Calu3 (cell line): ENCODE measurements at regions not wholly inside any gene's neighbourhood (a gene's known extent, or its start where the extent isn't known, plus 50 kb on each side); places are given as distances from the start of the nearest gene placed in this dataset.
"Not testable (repeated sequence)": the region's sequence is repeated elsewhere in the genome, so short reads cannot be mapped to it uniquely, and the experiment has no call there.

ENCODE experiments used
- BruUV-seq: library from RNA; stranded (reverse); fragments of 400-500 nt; replicated peaks from 2 replicates; lab custom pipeline; 2021; lab: Mats Ljungman, UMichigan
- CTCF ChIA-PET: fragments of 300-600 bp; sonication (Branson Sonifier 250); formaldehyde crosslinking; loops from one replicate; lab custom pipeline; 2022; ENCODE audit warnings: antibody characterized with exemption; lab: Charles Lee
- DNase-seq: peaks from one replicate; pipeline ENCODE4 v3.0.0; 2022
- H3K27ac Mint-ChIP-seq: one replicate; pipeline ENCODE4 v1.8.0; 2022; ENCODE audit warnings: mixed read lengths; ENCODE audit not compliant: unreplicated experiment
- H3K27me3 Mint-ChIP-seq: one replicate; pipeline ENCODE4 v1.8.0; 2022; ENCODE audit warnings: mixed read lengths; ENCODE audit not compliant: unreplicated experiment
- H3K36me3 Mint-ChIP-seq: one replicate; pipeline ENCODE4 v1.8.0; 2022; ENCODE audit warnings: mild to moderate bottlenecking, moderate library complexity, mixed read lengths; ENCODE audit not compliant: insufficient read depth, unreplicated experiment
- H3K4me1 Mint-ChIP-seq: one replicate; pipeline ENCODE4 v1.8.0; 2022; ENCODE audit warnings: mild to moderate bottlenecking, low read depth, mixed read lengths; ENCODE audit not compliant: unreplicated experiment
- H3K4me3 Mint-ChIP-seq: one replicate; pipeline ENCODE4 v1.8.0; 2022; ENCODE audit warnings: mild to moderate bottlenecking, low read depth, moderate library complexity, mixed read lengths; ENCODE audit not compliant: unreplicated experiment
- H3K9me3 Mint-ChIP-seq: one replicate; pipeline ENCODE4 v1.8.0; 2022; ENCODE audit warnings: low read depth, mixed read lengths; ENCODE audit not compliant: unreplicated experiment
- intact Hi-C: fragments of 100-400 bp; cut with micrococcal nuclease; formaldehyde crosslinking; loops from one replicate; pipeline ENCODE4 v1.10.0; 2022; ENCODE audit not compliant: unreplicated experiment
- TF ChIP-seq, protein P1 (sequence below): fragments of 200-600 bp; IDR thresholded peaks from one replicate; pipeline ENCODE4 v1.8.0; 2022; ENCODE audit warnings: antibody characterized with exemption; ENCODE audit not compliant: unreplicated experiment

DNA sequence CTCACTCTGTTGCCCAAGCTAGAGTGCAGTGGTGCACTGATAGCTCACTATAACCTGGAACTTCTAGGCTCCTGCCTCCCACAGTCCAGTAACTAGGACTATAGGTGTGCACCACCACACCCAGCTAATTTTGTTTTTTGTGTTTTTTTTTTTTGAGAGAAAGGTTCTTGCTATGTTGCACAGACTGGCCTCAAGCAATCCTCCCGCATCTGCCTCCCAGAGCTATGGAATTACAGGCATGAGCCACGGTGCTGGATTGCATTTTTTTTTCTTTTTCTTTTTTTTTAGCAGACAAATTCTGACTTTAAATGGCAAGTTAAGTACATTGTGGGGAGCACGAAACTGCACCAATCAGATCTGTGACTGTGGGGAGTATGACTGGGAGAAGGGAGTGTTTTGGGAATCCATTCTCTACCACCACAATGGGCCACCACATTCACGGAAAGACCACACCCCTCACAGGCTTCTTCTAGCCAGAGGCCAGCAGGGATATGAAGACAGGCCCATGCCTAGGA is 58.1 kb upstream of the MSMB start:
- H3K36me3 Mint-ChIP-seq, result peaks cover 7% of the 10 kb centered on the region
- no TSS peak for BruUV-seq
- TF ChIP-seq, protein P1, sequence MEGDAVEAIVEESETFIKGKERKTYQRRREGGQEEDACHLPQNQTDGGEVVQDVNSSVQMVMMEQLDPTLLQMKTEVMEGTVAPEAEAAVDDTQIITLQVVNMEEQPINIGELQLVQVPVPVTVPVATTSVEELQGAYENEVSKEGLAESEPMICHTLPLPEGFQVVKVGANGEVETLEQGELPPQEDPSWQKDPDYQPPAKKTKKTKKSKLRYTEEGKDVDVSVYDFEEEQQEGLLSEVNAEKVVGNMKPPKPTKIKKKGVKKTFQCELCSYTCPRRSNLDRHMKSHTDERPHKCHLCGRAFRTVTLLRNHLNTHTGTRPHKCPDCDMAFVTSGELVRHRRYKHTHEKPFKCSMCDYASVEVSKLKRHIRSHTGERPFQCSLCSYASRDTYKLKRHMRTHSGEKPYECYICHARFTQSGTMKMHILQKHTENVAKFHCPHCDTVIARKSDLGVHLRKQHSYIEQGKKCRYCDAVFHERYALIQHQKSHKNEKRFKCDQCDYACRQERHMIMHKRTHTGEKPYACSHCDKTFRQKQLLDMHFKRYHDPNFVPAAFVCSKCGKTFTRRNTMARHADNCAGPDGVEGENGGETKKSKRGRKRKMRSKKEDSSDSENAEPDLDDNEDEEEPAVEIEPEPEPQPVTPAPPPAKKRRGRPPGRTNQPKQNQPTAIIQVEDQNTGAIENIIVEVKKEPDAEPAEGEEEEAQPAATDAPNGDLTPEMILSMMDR, result no peak
- peaks cover 10% of the 10 kb centered on the region for H3K4me1 Mint-ChIP-seq
- peaks cover 44% of the 10 kb centered on the region for H3K27me3 Mint-ChIP-seq
- no peak for DNase-seq
- H3K27ac Mint-ChIP-seq, result no peak overlapping the region
- H3K4me3 Mint-ChIP-seq, result no peak overlapping the region
- H3K9me3 Mint-ChIP-seq, result no peaks in the 10 kb centered on the region
- CTCF ChIA-PET, result no interaction called here
- intact Hi-C loops, result loop anchor here (2.0 kb wide), 1 partner anchor 15 kb away; no protein-coding TSS in a partner anchor

DNA sequence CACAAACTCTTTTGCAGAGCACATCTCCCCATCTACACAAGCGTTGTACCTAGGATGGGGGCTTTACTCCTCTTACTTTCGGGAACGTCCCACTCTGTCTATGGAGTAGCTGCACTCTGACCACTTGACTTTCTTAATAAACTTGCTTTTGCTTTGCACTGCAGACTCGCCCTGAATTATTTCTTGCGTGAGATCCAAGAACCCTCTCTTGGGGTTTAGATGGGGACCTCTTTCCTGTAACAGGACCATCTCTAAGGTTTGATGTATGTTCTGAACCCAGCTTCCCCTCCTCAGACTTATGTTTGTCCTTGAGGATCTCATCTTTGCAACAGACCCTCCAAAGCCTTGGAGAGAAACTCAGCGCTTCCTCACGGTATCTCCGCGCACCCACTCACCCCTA is 59.3 kb upstream of the MSMB start:
- not testable (repeated sequence) for DNase-seq, BruUV-seq, H3K27ac Mint-ChIP-seq, H3K4me1 Mint-ChIP-seq, H3K9me3 Mint-ChIP-seq, H3K36me3 Mint-ChIP-seq
- Mint-ChIP-seq H3K4me3 (peak overlapping the region; percentile 63), H3K27me3 (peaks cover 44% of the 10 kb centered on the region)
- intact Hi-C loops, result loop anchor here (2.0 kb wide), 1 partner anchor 17 kb away; no protein-coding TSS in a partner anchor
- CTCF ChIA-PET, result interaction anchor here (1.6 kb wide), 1 partner anchor 177 kb away, joined by 8 read pairs; no protein-coding TSS in a partner anchor

DNA sequence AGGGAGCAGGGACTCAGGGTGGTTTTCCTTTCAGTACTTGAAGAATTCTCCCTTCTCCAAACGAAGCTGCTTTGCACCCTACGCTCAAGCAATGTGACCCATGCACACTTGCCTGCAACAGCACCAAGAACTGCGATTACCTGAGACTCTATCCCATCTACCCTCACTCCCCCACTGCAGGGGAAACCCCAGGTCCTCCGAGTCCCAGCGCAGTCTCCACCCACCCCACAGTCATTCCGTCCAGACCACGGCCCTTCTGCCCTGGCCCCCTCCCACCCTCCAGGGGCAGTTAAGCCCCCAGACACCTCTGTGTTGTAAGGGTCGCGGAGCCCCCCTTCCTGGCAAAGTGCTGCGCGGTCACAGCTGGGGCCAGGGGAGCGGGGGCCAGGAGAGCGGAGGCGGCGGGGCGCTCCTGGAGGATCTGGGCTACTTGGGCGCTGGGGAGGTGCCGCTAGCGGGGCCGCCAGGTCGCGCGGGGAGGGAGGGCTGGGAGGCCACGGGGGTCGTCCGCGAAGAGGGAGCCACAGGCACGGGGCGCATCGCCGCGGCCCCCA is 59.9 kb upstream of the MSMB start:
- CTCF ChIA-PET, result interaction anchor here (1.6 kb wide), 1 partner anchor 177 kb away, joined by 8 read pairs; no protein-coding TSS in a partner anchor
- not testable (repeated sequence) for H3K27ac Mint-ChIP-seq, H3K36me3 Mint-ChIP-seq, BruUV-seq, H3K9me3 Mint-ChIP-seq, DNase-seq, H3K4me1 Mint-ChIP-seq
- peak overlapping the region; percentile 63 for H3K4me3 Mint-ChIP-seq
- H3K27me3 Mint-ChIP-seq, result peaks cover 43% of the 10 kb centered on the region
- intact Hi-C loops, result loop anchor here (2.0 kb wide), 1 partner anchor 17 kb away; no protein-coding TSS in a partner anchor

DNA sequence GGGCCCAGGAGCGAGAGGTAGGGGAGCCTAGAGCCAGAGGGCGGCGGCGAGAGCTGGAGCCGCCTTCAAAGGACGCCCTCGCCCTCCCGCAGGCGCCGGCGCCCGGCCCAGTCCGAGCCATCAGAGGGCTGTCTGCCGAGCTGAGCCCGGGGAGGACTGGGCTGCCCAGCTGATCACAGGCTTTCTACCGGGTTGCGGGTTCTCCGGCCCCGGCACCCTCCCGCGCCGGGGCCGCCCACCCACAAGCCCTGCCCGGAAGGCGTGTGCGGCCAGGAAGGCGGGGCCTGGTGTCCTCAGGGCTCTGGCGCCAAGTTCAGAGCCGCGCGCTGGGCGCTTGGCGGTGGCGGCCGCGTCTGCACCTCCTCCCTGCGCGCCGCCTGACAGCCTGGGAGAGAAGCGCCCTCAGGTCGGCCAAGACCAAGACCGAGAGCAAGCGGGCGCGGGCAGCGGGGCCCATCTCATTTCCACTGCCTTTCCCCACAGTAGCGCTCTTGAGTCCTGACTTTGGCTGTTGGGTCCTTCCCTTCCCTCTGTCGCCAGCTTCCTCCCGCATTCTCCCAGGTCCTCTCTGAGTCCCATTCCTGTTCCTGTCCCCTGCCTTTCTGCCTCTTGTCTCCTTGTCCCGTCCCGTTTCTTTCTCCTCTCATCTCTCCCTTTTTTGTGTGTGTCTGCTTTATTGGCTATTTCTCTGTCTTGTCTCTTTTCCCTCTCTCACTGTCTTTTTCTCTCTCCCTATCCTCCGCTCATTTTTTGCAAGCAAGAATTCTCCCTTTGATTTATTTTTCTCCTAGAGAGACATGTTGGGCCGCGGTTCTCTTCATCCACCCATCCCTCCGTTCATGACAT is 60.6 kb upstream of the MSMB start:
- intact Hi-C loops, result no loop called here
- Mint-ChIP-seq H3K27me3 (peaks cover 36% of the 10 kb centered on the region), H3K9me3 (no peaks in the 10 kb centered on the region), H3K4me1 (peaks cover 10% of the 10 kb centered on the region), H3K4me3 (peak overlapping the region; percentile 63), H3K36me3 (peaks cover 7% of the 10 kb centered on the region), H3K27ac (peak overlapping the region; percentile 0)
- TF ChIP-seq, protein P1, result no peak
- CTCF ChIA-PET, result interaction anchor here (1.6 kb wide), 1 partner anchor 176 kb away, joined by 8 read pairs; no protein-coding TSS in a partner anchor
- BruUV-seq, result no TSS peak
- peak; percentile 73 for DNase-seq

DNA sequence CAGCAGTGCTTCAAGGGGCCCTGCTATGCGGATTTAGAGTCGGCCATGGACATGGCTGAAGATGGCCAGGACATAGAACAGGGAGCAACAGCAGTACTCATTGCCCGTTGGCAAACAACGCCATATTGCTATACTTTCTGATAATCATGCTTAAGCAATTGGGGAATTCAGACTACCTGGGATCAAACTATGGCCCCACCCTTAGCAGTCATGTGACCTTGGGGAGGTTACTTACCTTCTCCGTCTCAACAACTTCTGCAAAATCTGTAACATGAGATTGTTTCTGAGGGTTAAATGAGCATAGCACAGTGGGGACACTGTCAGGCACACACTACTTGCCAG is 62.1 kb upstream of the MSMB start:
- H3K4me1 Mint-ChIP-seq, BruUV-seq, CTCF ChIA-PET, H3K9me3 Mint-ChIP-seq, DNase-seq, H3K36me3 Mint-ChIP-seq, H3K4me3 Mint-ChIP-seq, intact Hi-C loops, H3K27ac Mint-ChIP-seq: not testable (repeated sequence)
- H3K27me3 Mint-ChIP-seq, result peaks cover 33% of the 10 kb centered on the region

DNA sequence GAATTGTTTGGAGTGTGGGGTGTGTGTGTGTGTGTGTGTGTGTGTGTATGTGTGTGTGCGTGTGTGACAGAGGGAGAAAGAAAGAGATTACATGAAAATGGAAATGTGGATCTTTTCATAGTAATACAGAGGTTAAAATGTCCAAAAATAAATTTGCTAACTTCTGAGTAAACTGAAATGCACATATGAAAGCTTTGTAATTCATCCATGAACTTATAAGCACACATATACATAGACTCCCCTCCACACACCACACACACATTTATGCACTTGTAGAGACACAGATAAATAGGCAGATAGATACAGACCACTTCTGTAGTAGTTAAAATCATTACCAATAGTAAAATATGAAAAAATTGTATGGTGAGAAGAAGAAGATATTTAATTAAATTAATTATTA is 108.2 kb upstream of the MSMB start:
- CTCF ChIA-PET, H3K4me1 Mint-ChIP-seq, H3K9me3 Mint-ChIP-seq, H3K36me3 Mint-ChIP-seq, H3K27ac Mint-ChIP-seq, H3K4me3 Mint-ChIP-seq, BruUV-seq, DNase-seq, intact Hi-C loops, H3K27me3 Mint-ChIP-seq: not testable (repeated sequence)

DNA sequence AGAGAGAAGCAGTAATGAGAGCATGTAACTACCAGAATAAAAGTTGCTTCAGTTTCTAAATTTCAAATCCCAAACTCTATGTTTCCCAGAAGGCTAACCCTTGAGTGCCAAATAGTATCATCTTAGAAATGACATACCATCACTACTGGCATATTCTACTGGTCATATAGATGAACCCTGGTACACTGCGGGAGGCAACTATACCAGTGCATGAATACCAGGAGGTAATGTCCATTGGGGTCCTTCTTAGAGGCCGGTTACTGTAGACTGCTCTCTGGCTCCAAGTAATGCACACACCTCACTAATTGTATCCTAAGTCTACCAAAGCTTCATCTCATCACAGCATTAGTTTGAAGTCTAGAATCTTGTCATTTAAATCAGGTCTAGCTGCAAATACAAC is 108.6 kb upstream of the MSMB start:
- H3K9me3 Mint-ChIP-seq, DNase-seq, H3K27me3 Mint-ChIP-seq, H3K36me3 Mint-ChIP-seq, CTCF ChIA-PET, BruUV-seq, H3K4me3 Mint-ChIP-seq, intact Hi-C loops, H3K27ac Mint-ChIP-seq, H3K4me1 Mint-ChIP-seq: not testable (repeated sequence)

DNA sequence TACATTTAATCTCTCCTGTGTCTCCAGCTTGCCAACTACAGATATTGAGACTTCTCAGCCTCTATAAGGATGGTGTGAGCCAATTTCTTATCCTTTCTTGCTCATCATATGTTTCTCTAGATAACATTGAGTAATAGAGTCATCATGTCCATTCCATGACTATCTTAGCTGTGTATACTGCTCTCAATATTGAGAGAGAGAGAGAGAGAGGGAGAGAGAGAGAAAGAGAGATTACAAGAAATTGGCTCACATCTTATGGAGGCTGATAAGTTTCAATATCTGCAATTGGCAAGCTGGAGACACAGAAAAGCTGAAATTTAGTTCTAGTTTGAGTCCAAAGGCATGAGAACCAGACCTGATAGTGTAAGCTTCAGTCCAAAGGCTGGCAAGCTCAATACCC is 110.8 kb upstream of the MSMB start:
- intact Hi-C loops, H3K9me3 Mint-ChIP-seq, H3K36me3 Mint-ChIP-seq, H3K27ac Mint-ChIP-seq, H3K4me3 Mint-ChIP-seq, DNase-seq, H3K4me1 Mint-ChIP-seq, BruUV-seq, CTCF ChIA-PET, H3K27me3 Mint-ChIP-seq: not testable (repeated sequence)
